GM23248 (cell line): ENCODE measurements at regions not wholly inside any gene's neighbourhood (a gene's known extent, or its start where the extent isn't known, plus 50 kb on each side); places are given as distances from the start of the nearest gene placed in this dataset.

Experiments used
- EZH2 ChIP-seq: fragments of 200-600 bp; sonication (generic); IDR thresholded peaks from 2 replicates; pipeline ENCODE4 v1.6.1; 2018; ENCODE audit warnings: antibody characterized with exemption, mild to moderate bottlenecking; ENCODE audit not compliant: insufficient read depth, poor library complexity, severe bottlenecking
- EZH2phosphoT487 ChIP-seq: fragments of 200-600 bp; sonication (generic); IDR thresholded peaks from 2 replicates; pipeline ENCODE4 v1.6.1; 2018; ENCODE audit warnings: antibody characterized with exemption, moderate library complexity, mild to moderate bottlenecking, low read depth; ENCODE audit not compliant: insufficient read depth

DNA sequence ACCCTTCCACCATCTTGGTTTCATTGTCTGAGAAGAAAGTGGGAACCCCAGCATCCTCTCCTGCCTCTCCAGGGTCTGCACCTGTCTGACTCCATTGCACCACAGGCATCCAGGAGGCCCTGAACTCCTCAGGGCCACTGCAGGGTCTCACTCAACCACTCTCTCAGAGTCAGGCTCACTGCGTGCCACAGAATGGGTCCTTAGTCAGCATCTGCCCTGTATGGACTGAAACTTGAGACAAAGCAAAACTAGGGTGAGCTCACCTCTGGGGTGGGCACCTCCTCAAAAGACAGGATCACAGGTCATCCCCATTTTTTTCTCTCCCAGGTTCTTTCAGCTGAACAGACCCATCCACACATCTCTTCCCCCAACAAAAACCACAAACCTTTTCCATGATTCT, 59.2 kb upstream of the CPEB4 start:
- TF ChIP-seq EZH2 (no peak), EZH2phosphoT487 (no peak)
